Gastrocnemius medialis (tissue), 4 donors: ENCODE measurements at regions not wholly inside any gene's neighbourhood (a gene's known extent, or its start where the extent isn't known, plus 50 kb on each side); places are given as distances from the start of the nearest gene placed in this dataset.

Experiments used
- ATAC-seq, 2 donors: fragments of 150-250 bp; one replicate each; pipeline ENCODE4 v1.9.1; 2016
- DNase-seq, 2 donors: peaks; one replicate each; pipeline ENCODE4 v3.0.0-alpha.2; 2019
- H3K27ac ChIP-seq, 4 donors: fragments of 200-600 bp; sonication (generic); 1 replicate in 1 of 4; 2 replicates in 3 of 4; pipeline ENCODE4 v1.5.1; 2016 to 2018; ENCODE audit warnings: mild to moderate bottlenecking in 2 of 4, moderate library complexity in 1 of 4
- H3K27me3 ChIP-seq, 3 donors: fragments of 200-600 bp; sonication (generic) in 2 of 3; 1 replicate in 1 of 3; 2 replicates in 2 of 3; pipeline versions ENCODE4 v1.5.1 to v1.6.0; 2016 to 2019; ENCODE audit warnings: mild to moderate bottlenecking in 1 of 3, moderate library complexity in 1 of 3
- H3K36me3 ChIP-seq, 2 donors: fragments of 200-600 bp; sonication (generic) in 1 of 2; one replicate each; pipeline ENCODE4 v1.5.1; 2017 to 2018
- H3K4me1 ChIP-seq, 2 donors: fragments of 200-600 bp; sonication (generic) in 1 of 2; one replicate each; pipeline ENCODE4 v1.5.1; 2016 to 2017; ENCODE audit warnings: mild to moderate bottlenecking in 2 of 2
- H3K4me3 ChIP-seq, 4 donors: fragments of 200-600 bp; sonication (generic) in 3 of 4; 1 replicate in 1 of 4; 2 replicates in 3 of 4; pipeline ENCODE4 v1.5.1; 2016 to 2019; ENCODE audit warnings: mild to moderate bottlenecking in 2 of 4
- H3K9me3 ChIP-seq, 3 donors: fragments of 200-600 bp; sonication (generic) in 2 of 3; 1 replicate in 1 of 3; 2 replicates in 2 of 3; pipeline ENCODE4 v1.5.1; 2016 to 2019
- POLR2A ChIP-seq, 2 donors: fragments of 450-650 bp; IDR thresholded peaks; one replicate each; pipeline ENCODE4 v1.6.1; 2017; ENCODE audit warnings: antibody characterized with exemption in 2 of 2, mild to moderate bottlenecking in 2 of 2, moderate library complexity in 2 of 2
- in situ Hi-C, 4 donors: fragments of 200-750 bp; cut with MboI; loops; one replicate each; pipeline versions ENCODE4 v1.15.0 to v1.8.0; 2017; ENCODE audit warnings: low sequenced_read_pairs in 4 of 4
- intact Hi-C: fragments of 100-400 bp; cut with DNase I; formaldehyde crosslinking; loops from one replicate; pipeline ENCODE4 v1.15.1; 2023; ENCODE audit warnings: low total_unique reads
- TF ChIP-seq, protein P1 (sequence below), 5 experiments: fragments of 450-650 bp in 3 of 5; fragments of 200-600 bp in 2 of 5; sonication (generic) in 2 of 5; IDR thresholded peaks in 4 of 5; conservative IDR thresholded peaks in 1 of 5; 1 replicate in 4 of 5; 2 replicates in 1 of 5; pipeline ENCODE4 v1.5.1; 2016 to 2019; ENCODE audit warnings: antibody characterized with exemption in 5 of 5, mild to moderate bottlenecking in 3 of 5, moderate library complexity in 3 of 5

DNA sequence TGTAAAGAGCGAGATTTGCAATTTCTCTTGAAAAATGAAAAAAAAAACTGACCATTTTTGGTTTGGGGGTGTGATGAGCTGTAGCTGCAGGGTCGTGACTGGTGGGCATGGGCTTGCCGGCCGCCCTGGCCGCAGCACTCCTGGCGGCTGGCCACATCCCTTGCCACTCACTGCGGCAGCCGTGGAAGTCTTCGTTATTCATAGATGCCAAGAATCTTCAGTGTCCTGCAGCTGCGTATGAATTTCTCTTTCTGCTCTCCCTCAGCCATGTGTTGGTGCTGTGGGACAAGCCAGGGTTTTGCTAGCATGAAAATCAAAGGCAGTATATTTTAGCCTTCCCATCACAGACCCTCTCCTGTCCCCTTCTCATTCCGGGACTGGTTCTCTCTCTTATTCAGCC, 151.7 kb upstream of the TSHZ3 start:
- Histone ChIP-seq H3K4me3 (no peak overlapping the region), H3K4me1 (no peaks in the 10 kb centered on the region), H3K27me3 (no peaks in the 10 kb centered on the region), H3K27ac (no peak overlapping the region), H3K9me3 (no peaks in the 10 kb centered on the region), H3K36me3 (no peaks in the 10 kb centered on the region)
- in situ Hi-C loops (no loop called here), intact Hi-C loops (no loop called here)
- ATAC-seq (no peak), DNase-seq (no peak)
- TF ChIP-seq, protein P1, sequence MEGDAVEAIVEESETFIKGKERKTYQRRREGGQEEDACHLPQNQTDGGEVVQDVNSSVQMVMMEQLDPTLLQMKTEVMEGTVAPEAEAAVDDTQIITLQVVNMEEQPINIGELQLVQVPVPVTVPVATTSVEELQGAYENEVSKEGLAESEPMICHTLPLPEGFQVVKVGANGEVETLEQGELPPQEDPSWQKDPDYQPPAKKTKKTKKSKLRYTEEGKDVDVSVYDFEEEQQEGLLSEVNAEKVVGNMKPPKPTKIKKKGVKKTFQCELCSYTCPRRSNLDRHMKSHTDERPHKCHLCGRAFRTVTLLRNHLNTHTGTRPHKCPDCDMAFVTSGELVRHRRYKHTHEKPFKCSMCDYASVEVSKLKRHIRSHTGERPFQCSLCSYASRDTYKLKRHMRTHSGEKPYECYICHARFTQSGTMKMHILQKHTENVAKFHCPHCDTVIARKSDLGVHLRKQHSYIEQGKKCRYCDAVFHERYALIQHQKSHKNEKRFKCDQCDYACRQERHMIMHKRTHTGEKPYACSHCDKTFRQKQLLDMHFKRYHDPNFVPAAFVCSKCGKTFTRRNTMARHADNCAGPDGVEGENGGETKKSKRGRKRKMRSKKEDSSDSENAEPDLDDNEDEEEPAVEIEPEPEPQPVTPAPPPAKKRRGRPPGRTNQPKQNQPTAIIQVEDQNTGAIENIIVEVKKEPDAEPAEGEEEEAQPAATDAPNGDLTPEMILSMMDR (IDR thresholded peaks at IDR 0.05 in 4 of 5, conservative IDR thresholded peaks at IDR 0.05 in 1 of 5) = no peak
- TF ChIP-seq POLR2A (IDR thresholded peaks at IDR 0.05) = no peak

DNA sequence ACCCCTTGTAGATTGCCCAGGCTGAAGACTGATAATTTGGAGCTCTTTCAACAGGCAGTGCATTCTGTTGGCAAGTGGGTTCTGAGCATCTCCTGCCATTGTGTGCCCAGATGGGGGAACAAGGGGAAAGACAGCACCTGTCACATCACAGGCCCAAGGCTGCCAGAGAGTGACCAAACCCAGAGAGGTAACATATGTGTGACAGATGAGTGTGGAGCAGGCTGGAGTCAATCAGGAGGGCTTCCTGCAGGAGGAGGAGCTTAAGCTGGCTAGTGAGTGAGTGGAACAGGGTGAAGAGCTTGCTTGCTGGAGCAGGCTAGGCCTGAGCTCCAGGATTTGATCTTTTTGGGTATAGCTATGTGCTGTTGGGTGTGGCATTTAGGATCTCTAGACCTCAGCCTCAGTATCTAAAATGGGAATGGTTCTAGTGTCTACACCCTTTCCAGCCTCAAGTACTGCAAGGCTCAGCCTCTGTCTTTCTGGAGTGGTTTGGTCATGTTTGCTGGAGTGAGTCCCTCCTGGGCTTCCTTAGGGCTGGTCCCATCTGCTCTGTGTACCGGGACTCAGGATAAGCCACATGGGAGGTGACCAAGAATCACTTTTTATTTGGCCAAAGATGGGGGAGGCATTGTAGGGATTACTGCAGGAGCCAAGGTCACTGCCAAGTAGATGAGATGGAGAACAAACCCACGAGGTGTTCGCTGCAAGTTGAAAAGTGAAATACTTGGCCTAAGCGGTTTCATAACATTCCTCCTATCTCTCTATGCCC, 152.4 kb upstream of the TSHZ3 start:
- in situ Hi-C loops = no loop called here
- intact Hi-C loops = no loop called here
- no peak for ATAC-seq

DNA sequence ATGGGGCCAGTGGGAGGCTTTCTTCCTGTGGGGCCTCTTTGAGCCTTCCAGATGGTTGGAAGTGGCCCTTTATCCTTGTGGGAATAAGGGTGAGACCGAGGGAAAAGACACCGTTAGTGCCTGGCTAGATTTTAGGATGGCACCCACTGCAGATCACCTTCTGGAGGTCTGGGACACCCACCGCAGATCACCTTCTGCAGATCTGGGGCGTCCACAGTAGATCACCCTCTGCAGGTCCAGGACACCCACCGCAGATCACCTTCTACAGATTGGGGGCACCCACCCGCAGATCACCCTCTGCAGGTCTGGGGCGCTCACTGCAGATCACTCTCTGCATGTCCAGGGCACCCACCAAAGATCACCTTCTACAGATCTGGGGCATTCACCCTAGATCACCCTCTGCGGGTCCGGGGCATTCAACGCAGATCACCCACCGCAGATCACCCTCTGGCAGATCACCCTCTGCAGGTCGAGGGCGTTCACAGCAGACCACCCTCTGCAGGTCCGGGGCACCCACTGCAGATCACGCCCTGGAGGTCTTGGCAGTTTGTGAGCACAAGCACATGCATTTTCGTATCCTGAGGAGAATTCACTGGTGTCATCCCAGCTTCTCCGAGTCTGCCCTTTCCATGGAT, 153.4 kb upstream of the TSHZ3 start:
- ATAC-seq (no peak), DNase-seq (no peak)
- TF ChIP-seq, protein P1 (IDR thresholded peaks at IDR 0.05 in 4 of 5, conservative IDR thresholded peaks at IDR 0.05 in 1 of 5) = no peak
- no peak for TF ChIP-seq POLR2A (IDR thresholded peaks at IDR 0.05)
- no peaks in the 10 kb centered on the region for H3K27me3 ChIP-seq
- H3K27ac ChIP-seq = no peak overlapping the region
- intact Hi-C loops = no loop called here
- in situ Hi-C loops = no loop called here
- H3K4me3 ChIP-seq = no peak overlapping the region
- H3K4me1 ChIP-seq = no peaks in the 10 kb centered on the region
- H3K36me3 ChIP-seq = no peaks in the 10 kb centered on the region
- H3K9me3 ChIP-seq = no peaks in the 10 kb centered on the region

More for the DNA sequence above, 152.4 kb upstream of the TSHZ3 start:
- Histone ChIP-seq H3K27me3 (no peaks in the 10 kb centered on the region), H3K27ac (no peak overlapping the region), H3K4me3 (no peak overlapping the region), H3K4me1 (no peaks in the 10 kb centered on the region), H3K36me3 (no peaks in the 10 kb centered on the region), H3K9me3 (no peaks in the 10 kb centered on the region)
- TF ChIP-seq, protein P1 (IDR thresholded peaks at IDR 0.05 in 4 of 5, conservative IDR thresholded peaks at IDR 0.05 in 1 of 5) = no peak
- TF ChIP-seq POLR2A (IDR thresholded peaks at IDR 0.05) = no peak
- no peak for DNase-seq

DNA sequence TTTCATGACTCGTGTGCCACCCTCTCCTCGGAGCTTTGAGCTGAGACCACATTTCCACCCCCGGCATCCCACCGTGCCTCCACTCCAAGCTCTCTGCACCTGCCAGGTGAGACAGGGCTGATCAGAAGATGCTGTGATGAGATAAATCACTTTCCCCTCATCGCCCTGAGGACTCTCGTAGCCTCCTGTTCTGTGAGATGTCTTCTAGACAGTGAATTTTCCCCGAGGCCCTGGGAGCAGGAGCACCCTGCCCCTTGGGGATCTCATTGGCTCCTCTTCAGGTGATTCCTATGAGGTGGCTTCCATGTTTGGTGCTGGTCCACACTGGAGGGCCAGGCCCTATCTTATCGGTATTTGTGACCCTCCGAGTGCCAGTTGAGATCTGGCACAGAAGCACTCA, 154.0 kb upstream of the TSHZ3 start:
- no peak for DNase-seq
- TF ChIP-seq, protein P1 (IDR thresholded peaks at IDR 0.05 in 4 of 5, conservative IDR thresholded peaks at IDR 0.05 in 1 of 5) = no peak
- TF ChIP-seq POLR2A (IDR thresholded peaks at IDR 0.05) = no peak

More for the DNA sequence above, 154.0 kb upstream of the TSHZ3 start:
- no peak overlapping the region for H3K4me3 ChIP-seq
- no peaks in the 10 kb centered on the region for H3K36me3 ChIP-seq
- in situ Hi-C loops = no loop called here
- no peaks in the 10 kb centered on the region for H3K27me3 ChIP-seq
- ATAC-seq = no peak
- H3K9me3 ChIP-seq = no peaks in the 10 kb centered on the region
- no peak overlapping the region for H3K27ac ChIP-seq
- intact Hi-C loops = no loop called here
- no peaks in the 10 kb centered on the region for H3K4me1 ChIP-seq
